Stomach (tissue), 4 donors: ENCODE measurements at regions not wholly inside any gene's neighbourhood (a gene's known extent, or its start where the extent isn't known, plus 50 kb on each side); places are given as distances from the start of the nearest gene placed in this dataset.

Experiments used
- CTCF ChIP-seq, 7 experiments: fragments of 450-650 bp in 4 of 7; fragments of 200-600 bp in 3 of 7; sonication (generic) in 3 of 7; IDR thresholded peaks; one replicate each; pipeline ENCODE4 v1.5.1; 2016 to 2019; ENCODE audit warnings: antibody characterized with exemption in 7 of 7, control low read depth in 2 of 7, mild to moderate bottlenecking in 1 of 7
- EP300 ChIP-seq: sonication (generic); formaldehyde crosslinking; IDR thresholded peaks from one replicate; pipeline ENCODE4 v1.6.1; 2017; ENCODE audit warnings: antibody characterized with exemption
- POLR2A ChIP-seq, 4 donors: fragments of 450-650 bp; IDR thresholded peaks; one replicate each; pipeline ENCODE4 v1.6.1; 2016; ENCODE audit warnings: antibody characterized with exemption in 4 of 4, control low read depth in 2 of 4, mild to moderate bottlenecking in 1 of 4, moderate library complexity in 1 of 4

GRCh38 chr6:153938876-153939275 lies 100.2 kb upstream of the OPRM1 start:
- TF ChIP-seq POLR2A (IDR thresholded peaks at IDR 0.05) = no peak
- no peak for TF ChIP-seq CTCF (IDR thresholded peaks at IDR 0.05)
- no peak for TF ChIP-seq EP300
